ENCODE measurements at regions not wholly inside any gene's neighbourhood (a gene's known extent, or its start where the extent isn't known, plus 50 kb on each side); places are given as distances from the start of the nearest gene placed in this dataset.

GRCh38 chr9:1505489-1505888 lies 455.3 kb downstream of the DMRT2 start:
- TF ChIP-seq SIN3A (IDR thresholded peaks at IDR 0.05; ENCODE audit: low read depth) (no peak), ZNF274 (IDR thresholded peaks at IDR 0.05; ENCODE audit: low read depth, low read length) (no peak), SRF (IDR thresholded peaks at IDR 0.05; ENCODE audit: low read depth) (no peak), CTCF (IDR thresholded peaks at IDR 0.05 in 2 of 3, conservative IDR thresholded peaks at IDR 0.05 in 1 of 3; ENCODE audit: borderline replicate concordance in 1 of 3, insufficient read depth in 1 of 3, low read depth in 2 of 3, low read length in 2 of 3) (no peak), POLR2A (IDR thresholded peaks at IDR 0.05; ENCODE audit: borderline replicate concordance, extremely low read depth, insufficient read depth, insufficient read length) (no peak), CEBPB (IDR thresholded peaks at IDR 0.05; ENCODE audit: low read depth) (no peak), JUND (IDR thresholded peaks at IDR 0.05) (no peak), REST (IDR thresholded peaks at IDR 0.05; ENCODE audit: low read depth) (no peak), POLR2AphosphoS5 (IDR thresholded peaks at IDR 0.05; ENCODE audit: low read depth, low read length) (no peak), FOSL1 (IDR thresholded peaks at IDR 0.05; ENCODE audit: low read depth) (no peak)

Data from HCT116 (cell line).